Testis (tissue), 2 donors: ENCODE measurements at regions not wholly inside any gene's neighbourhood (a gene's known extent, or its start where the extent isn't known, plus 50 kb on each side); places are given as distances from the start of the nearest gene placed in this dataset.

ENCODE experiments used
- DNase-seq: peaks from one replicate; pipeline ENCODE4 v3.0.0-alpha.2; 2019
- H3K27ac ChIP-seq, 2 donors: fragments of 200-600 bp; sonication (generic); one replicate each; pipeline ENCODE4 v1.5.1; 2019
- H3K27me3 ChIP-seq: fragments of 200-600 bp; sonication (generic); one replicate; pipeline ENCODE4 v1.5.1; 2019
- H3K36me3 ChIP-seq: fragments of 200-600 bp; sonication (generic); one replicate; pipeline ENCODE4 v1.5.1; 2017; ENCODE audit warnings: low read depth; ENCODE audit errors: missing control alignments
- H3K4me1 ChIP-seq: fragments of 200-600 bp; sonication (generic); one replicate; pipeline ENCODE4 v1.5.1; 2019
- H3K4me3 ChIP-seq, 2 donors: fragments of 200-600 bp; sonication (generic); one replicate each; pipeline ENCODE4 v1.5.1; 2017 to 2019
- H3K9me3 ChIP-seq: fragments of 200-600 bp; sonication (generic); one replicate; pipeline ENCODE4 v1.5.1; 2017
- CTCF ChIP-seq, 3 experiments: fragments of 450-650 bp in 2 of 3; fragments of 200-600 bp in 1 of 3; sonication (generic) in 1 of 3; IDR thresholded peaks; one replicate each; pipeline ENCODE4 v1.5.1; 2016 to 2019; ENCODE audit warnings: antibody characterized with exemption in 3 of 3, mild to moderate bottlenecking in 2 of 3, moderate library complexity in 1 of 3
- POLR2A ChIP-seq: fragments of 450-650 bp; IDR thresholded peaks from one replicate; pipeline ENCODE4 v1.6.1; 2017; ENCODE audit warnings: antibody characterized with exemption, mild to moderate bottlenecking, moderate library complexity
- WGBS, 2 donors: methylation state at CpG; one replicate each; pipeline ENCODE4 v1.1.5; 2018; 5-methylcytosine and 5-hydroxymethylcytosine counted together
- intact Hi-C: fragments of 100-400 bp; cut with DNase I; formaldehyde crosslinking; loops from one replicate; pipeline ENCODE4 v1.15.1; 2023; ENCODE audit warnings: low total_unique reads

DNA sequence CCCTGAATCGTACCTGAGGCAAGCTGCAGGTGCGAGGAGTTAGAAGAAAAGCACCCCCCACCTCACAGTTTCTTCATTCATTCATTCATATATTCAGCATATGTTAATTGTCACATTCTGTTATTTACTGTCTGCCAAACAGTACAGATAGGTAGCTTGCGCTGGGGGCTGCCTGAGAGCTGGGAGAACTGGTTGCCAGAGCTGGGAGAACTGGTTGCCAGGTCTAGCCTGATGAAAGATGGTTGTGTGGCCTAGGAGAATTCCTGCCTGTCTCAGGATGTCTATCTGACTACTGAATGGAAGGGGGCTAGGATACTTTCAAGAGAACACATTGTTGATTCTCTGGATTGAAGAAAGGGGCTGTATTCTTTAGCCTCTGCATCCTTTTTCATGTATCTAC, 225.9 kb upstream of the POU3F1 start:
- WGBS, 2 donors, result 78 to 85% methylated on average over 3 of the region's 3 CpGs
- no peak for DNase-seq
- Histone ChIP-seq H3K4me1 (no peaks in the 10 kb centered on the region), H3K27me3 (no peaks in the 10 kb centered on the region), H3K27ac (no peak overlapping the region), H3K4me3 (no peak overlapping the region), H3K36me3 (no peaks in the 10 kb centered on the region), H3K9me3 (no peaks in the 10 kb centered on the region)
- intact Hi-C loops, result no loop called here
- TF ChIP-seq POLR2A (no peak), CTCF (IDR thresholded peaks at IDR 0.05) (no peak)

DNA sequence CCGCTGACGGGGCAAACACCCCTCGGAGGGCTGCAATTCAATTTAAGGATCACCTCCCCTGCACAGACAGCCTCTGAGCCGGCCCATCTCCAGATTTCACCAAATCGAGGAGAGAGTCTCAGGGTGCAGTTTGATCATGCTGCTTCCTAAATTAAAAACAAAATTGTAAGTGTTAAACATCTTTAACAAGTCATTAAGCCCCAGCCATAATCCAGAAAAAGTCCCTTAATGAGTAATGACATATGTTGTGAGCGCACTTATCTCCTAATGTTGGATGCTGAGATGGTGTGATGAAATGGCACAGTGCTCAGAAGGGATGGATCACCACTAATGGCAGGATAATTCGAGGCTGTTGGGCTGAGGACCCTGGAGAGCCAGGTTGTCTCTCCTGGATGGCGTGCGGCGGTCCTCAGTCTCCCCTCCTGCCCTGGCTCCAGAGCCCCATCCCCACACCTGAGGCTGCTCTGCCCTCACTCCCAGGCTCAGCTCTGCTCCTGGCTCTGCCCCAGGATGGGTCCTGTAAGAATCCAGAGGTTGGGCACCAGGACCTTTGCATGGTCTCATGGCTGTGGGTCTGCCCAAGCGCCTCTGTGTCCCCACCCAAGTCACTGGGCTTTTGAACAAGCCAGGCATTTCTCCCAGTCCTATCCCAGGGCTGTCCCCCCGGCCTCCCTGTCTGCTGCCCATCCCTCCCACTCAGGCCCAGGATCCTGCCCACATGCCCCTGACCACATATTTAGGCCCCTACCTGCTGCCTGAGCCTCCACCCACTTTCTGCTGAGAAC, 224.4 kb upstream of the POU3F1 start:
- no peaks in the 10 kb centered on the region for H3K27me3 ChIP-seq

DNA sequence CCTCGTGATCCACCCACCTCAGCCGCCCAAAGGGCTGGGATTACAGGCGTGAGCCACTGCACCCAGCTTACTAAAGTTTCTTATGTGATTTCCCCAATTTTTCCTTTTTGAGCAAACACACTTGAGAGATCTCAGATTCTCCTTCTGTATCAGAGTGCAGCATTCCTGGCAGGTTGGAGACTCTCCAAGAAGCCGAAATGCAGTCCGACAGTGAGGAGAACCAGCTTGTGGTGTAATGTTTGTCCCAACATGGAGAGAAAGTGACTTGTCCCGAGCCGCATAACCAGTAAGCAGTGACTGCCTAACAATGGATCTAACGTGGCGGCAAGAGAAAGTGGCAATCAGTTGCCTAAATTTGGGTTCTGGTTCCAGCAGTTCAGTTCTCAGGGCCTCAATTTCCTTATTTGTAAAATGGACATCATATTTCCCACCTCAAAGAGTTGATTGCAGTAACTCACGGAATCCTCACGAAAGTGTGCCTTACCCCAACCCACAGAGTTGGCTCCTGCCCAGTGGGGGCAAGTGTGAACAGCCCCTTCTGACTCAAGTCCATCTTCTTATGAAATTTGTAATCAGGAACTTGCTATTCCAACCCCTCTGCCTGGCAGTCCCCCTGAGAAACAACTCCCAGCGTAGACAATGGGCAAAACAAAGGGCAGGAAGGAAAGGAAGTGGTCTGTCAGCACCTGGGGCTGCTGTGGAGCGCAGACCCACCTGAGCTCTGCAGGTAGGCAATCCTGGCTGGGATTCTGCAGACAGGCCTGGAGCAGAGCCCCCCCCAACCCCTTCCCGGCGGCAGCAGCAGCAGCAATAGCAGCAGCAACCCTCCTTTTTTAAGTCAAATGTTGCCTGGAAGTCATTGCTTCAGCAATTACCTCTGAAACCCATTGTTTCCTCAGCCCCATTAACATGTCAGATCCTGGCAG, 223.6 kb upstream of the POU3F1 start:
- 74 to 76% methylated on average over 15 of the region's 15 CpGs for WGBS, 2 donors
- H3K36me3 ChIP-seq, result no peaks in the 10 kb centered on the region
- intact Hi-C loops, result no loop called here
- no peak for DNase-seq
- H3K9me3 ChIP-seq, result no peaks in the 10 kb centered on the region
- no peaks in the 10 kb centered on the region for H3K27me3 ChIP-seq
- no peaks in the 10 kb centered on the region for H3K4me1 ChIP-seq
- no peak for TF ChIP-seq POLR2A
- TF ChIP-seq CTCF (IDR thresholded peaks at IDR 0.05), result no peak
- no peak overlapping the region for H3K4me3 ChIP-seq
- H3K27ac ChIP-seq, result no peak overlapping the region

More for the DNA sequence above, 224.4 kb upstream of the POU3F1 start:
- DNase-seq, result no peak
- Histone ChIP-seq H3K4me1 (no peaks in the 10 kb centered on the region), H3K9me3 (no peaks in the 10 kb centered on the region), H3K4me3 (no peak overlapping the region), H3K36me3 (no peaks in the 10 kb centered on the region), H3K27ac (no peak overlapping the region)
- no peak for TF ChIP-seq POLR2A
- no peak for TF ChIP-seq CTCF (IDR thresholded peaks at IDR 0.05)
- WGBS, 2 donors, result 80 to 85% methylated on average over 10 to 12 of the region's 12 CpGs
- intact Hi-C loops, result no loop called here

GRCh38 chr1:38268226-38268625, 221.6 kb upstream of the POU3F1 start:
- intact Hi-C loops, result no loop called here
- no peak for TF ChIP-seq POLR2A
- no peak for TF ChIP-seq CTCF (IDR thresholded peaks at IDR 0.05)
- H3K4me1 ChIP-seq, result no peaks in the 10 kb centered on the region
- H3K36me3 ChIP-seq, result no peaks in the 10 kb centered on the region
- no peak overlapping the region for H3K27ac ChIP-seq
- no peaks in the 10 kb centered on the region for H3K27me3 ChIP-seq
- H3K9me3 ChIP-seq, result no peaks in the 10 kb centered on the region
- H3K4me3 ChIP-seq, result no peak overlapping the region
- WGBS, 2 donors, result 79 to 83% methylated on average over 3 to 4 of the region's 4 CpGs
- no peak for DNase-seq
